HepG2 (cell line): ENCODE measurements at regions not wholly inside any gene's neighbourhood (a gene's known extent, or its start where the extent isn't known, plus 50 kb on each side); places are given as distances from the start of the nearest gene placed in this dataset.

Experiments used
- AHDC1 ChIP-seq: sonication (generic); formaldehyde crosslinking; IDR thresholded peaks from 2 replicates; pipeline ENCODE4 v1.5.1; 2020; ENCODE audit warnings: mild to moderate bottlenecking, missing genetic modification reagents, borderline replicate concordance
- POLR2AphosphoS2 ChIP-seq: IDR thresholded peaks from 2 replicates; pipeline ENCODE4 v1.6.1; 2011; ENCODE audit warnings: low read depth, low read length, improper control_type of control experiment
- SALL1 ChIP-seq: sonication (generic); formaldehyde crosslinking; IDR thresholded peaks from 2 replicates; pipeline ENCODE4 v1.8.0; 2022; ENCODE audit warnings: mild to moderate bottlenecking, missing genetic modification reagents
- TF ChIP-seq, protein P1 (sequence below): sonication (generic); formaldehyde crosslinking; IDR thresholded peaks from 2 replicates; pipeline ENCODE4 v1.4.0; 2020; ENCODE audit warnings: mild to moderate bottlenecking, missing genetic modification reagents
- TF ChIP-seq, protein P2 (sequence below): sonication (generic); formaldehyde crosslinking; IDR thresholded peaks from 2 replicates; pipeline ENCODE4 v1.5.0; 2020; ENCODE audit warnings: missing genetic modification reagents

GRCh38 chr9:94478755-94479730 lies 75.8 kb upstream of the PCAT7 start (continued):
- TF ChIP-seq, protein P1, sequence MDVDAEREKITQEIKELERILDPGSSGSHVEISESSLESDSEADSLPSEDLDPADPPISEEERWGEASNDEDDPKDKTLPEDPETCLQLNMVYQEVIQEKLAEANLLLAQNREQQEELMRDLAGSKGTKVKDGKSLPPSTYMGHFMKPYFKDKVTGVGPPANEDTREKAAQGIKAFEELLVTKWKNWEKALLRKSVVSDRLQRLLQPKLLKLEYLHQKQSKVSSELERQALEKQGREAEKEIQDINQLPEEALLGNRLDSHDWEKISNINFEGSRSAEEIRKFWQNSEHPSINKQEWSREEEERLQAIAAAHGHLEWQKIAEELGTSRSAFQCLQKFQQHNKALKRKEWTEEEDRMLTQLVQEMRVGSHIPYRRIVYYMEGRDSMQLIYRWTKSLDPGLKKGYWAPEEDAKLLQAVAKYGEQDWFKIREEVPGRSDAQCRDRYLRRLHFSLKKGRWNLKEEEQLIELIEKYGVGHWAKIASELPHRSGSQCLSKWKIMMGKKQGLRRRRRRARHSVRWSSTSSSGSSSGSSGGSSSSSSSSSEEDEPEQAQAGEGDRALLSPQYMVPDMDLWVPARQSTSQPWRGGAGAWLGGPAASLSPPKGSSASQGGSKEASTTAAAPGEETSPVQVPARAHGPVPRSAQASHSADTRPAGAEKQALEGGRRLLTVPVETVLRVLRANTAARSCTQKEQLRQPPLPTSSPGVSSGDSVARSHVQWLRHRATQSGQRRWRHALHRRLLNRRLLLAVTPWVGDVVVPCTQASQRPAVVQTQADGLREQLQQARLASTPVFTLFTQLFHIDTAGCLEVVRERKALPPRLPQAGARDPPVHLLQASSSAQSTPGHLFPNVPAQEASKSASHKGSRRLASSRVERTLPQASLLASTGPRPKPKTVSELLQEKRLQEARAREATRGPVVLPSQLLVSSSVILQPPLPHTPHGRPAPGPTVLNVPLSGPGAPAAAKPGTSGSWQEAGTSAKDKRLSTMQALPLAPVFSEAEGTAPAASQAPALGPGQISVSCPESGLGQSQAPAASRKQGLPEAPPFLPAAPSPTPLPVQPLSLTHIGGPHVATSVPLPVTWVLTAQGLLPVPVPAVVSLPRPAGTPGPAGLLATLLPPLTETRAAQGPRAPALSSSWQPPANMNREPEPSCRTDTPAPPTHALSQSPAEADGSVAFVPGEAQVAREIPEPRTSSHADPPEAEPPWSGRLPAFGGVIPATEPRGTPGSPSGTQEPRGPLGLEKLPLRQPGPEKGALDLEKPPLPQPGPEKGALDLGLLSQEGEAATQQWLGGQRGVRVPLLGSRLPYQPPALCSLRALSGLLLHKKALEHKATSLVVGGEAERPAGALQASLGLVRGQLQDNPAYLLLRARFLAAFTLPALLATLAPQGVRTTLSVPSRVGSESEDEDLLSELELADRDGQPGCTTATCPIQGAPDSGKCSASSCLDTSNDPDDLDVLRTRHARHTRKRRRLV (CRISPR knock-in tag), result no peak
- TF ChIP-seq, protein P2, sequence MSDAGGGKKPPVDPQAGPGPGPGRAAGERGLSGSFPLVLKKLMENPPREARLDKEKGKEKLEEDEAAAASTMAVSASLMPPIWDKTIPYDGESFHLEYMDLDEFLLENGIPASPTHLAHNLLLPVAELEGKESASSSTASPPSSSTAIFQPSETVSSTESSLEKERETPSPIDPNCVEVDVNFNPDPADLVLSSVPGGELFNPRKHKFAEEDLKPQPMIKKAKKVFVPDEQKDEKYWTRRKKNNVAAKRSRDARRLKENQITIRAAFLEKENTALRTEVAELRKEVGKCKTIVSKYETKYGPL (CRISPR knock-in tag), result no peak
- no peak for TF ChIP-seq POLR2AphosphoS2
- no peak for TF ChIP-seq AHDC1 (CRISPR knock-in tag)
- TF ChIP-seq SALL1, result no peak
